ENCODE measurements at regions not wholly inside any gene's neighbourhood (a gene's known extent, or its start where the extent isn't known, plus 50 kb on each side); places are given as distances from the start of the nearest gene placed in this dataset.
"Not testable (repeated sequence)": the region's sequence is repeated elsewhere in the genome, so short reads cannot be mapped to it uniquely, and the experiment has no call there.

- no peak for DNase-seq
These were observed 924.8 kb downstream of the DNAH5 start for GRCh38 chr5:13019729-13020128.

- DNase-seq = no peak
These were observed 941.0 kb downstream of the DNAH5 start for GRCh38 chr5:13003457-13003856.

GRCh38 chr5:12999667-13000066 is 944.8 kb downstream of the DNAH5 start:
- no peak for DNase-seq

GRCh38 chr5:12985142-12985541 is 959.3 kb downstream of the DNAH5 start:
- DNase-seq = no peak

GRCh38 chr5:12974856-12975255 is 969.6 kb downstream of the DNAH5 start:
- no peak for DNase-seq

GRCh38 chr5:12965804-12966203 is 978.7 kb downstream of the DNAH5 start:
- no peak for DNase-seq

- DNase-seq = no peak
These were observed 984.8 kb downstream of the DNAH5 start for GRCh38 chr5:12959713-12960112.

GRCh38 chr5:12952409-12952808 is 992.1 kb downstream of the DNAH5 start:
- DNase-seq = no peak

GRCh38 chr5:12951846-12952245 is 992.6 kb downstream of the DNAH5 start:
- no peak for DNase-seq

- DNase-seq = no peak
These were observed 997.1 kb downstream of the DNAH5 start for GRCh38 chr5:12947379-12947778.

- not testable (repeated sequence) for DNase-seq
These were observed 999.0 kb downstream of the DNAH5 start for GRCh38 chr5:12945477-12945876.

GRCh38 chr5:12936221-12936620 is 1008.3 kb downstream of the DNAH5 start:
- no peak for DNase-seq

- no peak for DNase-seq
These were observed 1009.8 kb downstream of the DNAH5 start for GRCh38 chr5:12934722-12935121.

- DNase-seq = no peak
These were observed 1016.3 kb upstream of the CTNND2 start for GRCh38 chr5:12920527-12920926.

GRCh38 chr5:12911156-12911555 is 1006.9 kb upstream of the CTNND2 start:
- no peak for DNase-seq

GRCh38 chr5:12910641-12911040 is 1006.4 kb upstream of the CTNND2 start:
- DNase-seq = peak; percentile 0

GRCh38 chr5:12902611-12903010 is 998.4 kb upstream of the CTNND2 start:
- DNase-seq = no peak

GRCh38 chr5:12901696-12902095 is 997.5 kb upstream of the CTNND2 start:
- DNase-seq = no peak

GRCh38 chr5:12896086-12896485 is 991.8 kb upstream of the CTNND2 start:
- DNase-seq = no peak

- no peak for DNase-seq
These were observed 980.8 kb upstream of the CTNND2 start for GRCh38 chr5:12885018-12885417.

- no peak for DNase-seq
These were observed 979.1 kb upstream of the CTNND2 start for GRCh38 chr5:12883395-12883794.

GRCh38 chr5:12876541-12877298 is 972.5 kb upstream of the CTNND2 start:
- DNase-seq = no peak

- DNase-seq = no peak
These were observed 966.8 kb upstream of the CTNND2 start for GRCh38 chr5:12870872-12871539.

GRCh38 chr5:12865529-12865928 is 961.3 kb upstream of the CTNND2 start:
- no peak for DNase-seq

All from fibroblast of skin of scalp (primary cell).